GM20000 (cell line): ENCODE measurements at regions not wholly inside any gene's neighbourhood (a gene's known extent, or its start where the extent isn't known, plus 50 kb on each side); places are given as distances from the start of the nearest gene placed in this dataset.

ENCODE experiments used
- DNase-seq: peaks from one replicate; pipeline ENCODE4 v3.0.0; 2012; ENCODE audit warnings: low spot score
- CTCF ChIP-seq: IDR thresholded peaks from 2 replicates; pipeline ENCODE4 v1.5.1; 2012; ENCODE audit warnings: mild to moderate bottlenecking, control low read depth; ENCODE audit errors: extremely low read depth, missing control alignments

- DNase-seq: no peak
- no peak for TF ChIP-seq CTCF
These were observed 101.7 kb upstream of the CTTNBP2 start for GRCh38 chr7:117974891-117975290.

- DNase-seq: no peak
- TF ChIP-seq CTCF: no peak
These were observed 102.2 kb upstream of the CTTNBP2 start for GRCh38 chr7:117975476-117975875.

- DNase-seq: no peak
- TF ChIP-seq CTCF: no peak
These were observed 106.8 kb upstream of the CTTNBP2 start for GRCh38 chr7:117979954-117980497.

GRCh38 chr7:117982071-117983055 is 109.1 kb upstream of the CTTNBP2 start:
- TF ChIP-seq CTCF: no peak
- no peak for DNase-seq

GRCh38 chr7:117986645-117987269 is 113.5 kb upstream of the CTTNBP2 start:
- no peak for TF ChIP-seq CTCF
- DNase-seq: no peak

- no peak for TF ChIP-seq CTCF
- no peak for DNase-seq
These were observed 117.6 kb upstream of the CTTNBP2 start for GRCh38 chr7:117990834-117991233.

GRCh38 chr7:117992635-117993376 is 119.6 kb upstream of the CTTNBP2 start:
- DNase-seq: no peak
- TF ChIP-seq CTCF: no peak
